Omental fat pad (tissue), 3 donors: ENCODE measurements at regions not wholly inside any gene's neighbourhood (a gene's known extent, or its start where the extent isn't known, plus 50 kb on each side); places are given as distances from the start of the nearest gene placed in this dataset.

Experiments used
- ATAC-seq: fragments of 150-250 bp; one replicate; pipeline ENCODE4 v1.9.1; 2016; ENCODE audit warnings: mild to moderate bottlenecking, moderate library complexity; ENCODE audit not compliant: low FRiP score
- DNase-seq: peaks from one replicate; pipeline ENCODE4 v3.0.0-alpha.2; 2019; ENCODE audit warnings: low spot score
- TF ChIP-seq, protein P1 (sequence below), 3 donors: fragments of 450-650 bp; IDR thresholded peaks; one replicate each; pipeline ENCODE4 v1.5.1; 2016 to 2017; ENCODE audit warnings: antibody characterized with exemption in 3 of 3, mild to moderate bottlenecking in 3 of 3, moderate library complexity in 2 of 3

GRCh38 chr18:5649439-5649838 lies 105.6 kb upstream of the EPB41L3 start:
- no peak for DNase-seq
- TF ChIP-seq, protein P1, sequence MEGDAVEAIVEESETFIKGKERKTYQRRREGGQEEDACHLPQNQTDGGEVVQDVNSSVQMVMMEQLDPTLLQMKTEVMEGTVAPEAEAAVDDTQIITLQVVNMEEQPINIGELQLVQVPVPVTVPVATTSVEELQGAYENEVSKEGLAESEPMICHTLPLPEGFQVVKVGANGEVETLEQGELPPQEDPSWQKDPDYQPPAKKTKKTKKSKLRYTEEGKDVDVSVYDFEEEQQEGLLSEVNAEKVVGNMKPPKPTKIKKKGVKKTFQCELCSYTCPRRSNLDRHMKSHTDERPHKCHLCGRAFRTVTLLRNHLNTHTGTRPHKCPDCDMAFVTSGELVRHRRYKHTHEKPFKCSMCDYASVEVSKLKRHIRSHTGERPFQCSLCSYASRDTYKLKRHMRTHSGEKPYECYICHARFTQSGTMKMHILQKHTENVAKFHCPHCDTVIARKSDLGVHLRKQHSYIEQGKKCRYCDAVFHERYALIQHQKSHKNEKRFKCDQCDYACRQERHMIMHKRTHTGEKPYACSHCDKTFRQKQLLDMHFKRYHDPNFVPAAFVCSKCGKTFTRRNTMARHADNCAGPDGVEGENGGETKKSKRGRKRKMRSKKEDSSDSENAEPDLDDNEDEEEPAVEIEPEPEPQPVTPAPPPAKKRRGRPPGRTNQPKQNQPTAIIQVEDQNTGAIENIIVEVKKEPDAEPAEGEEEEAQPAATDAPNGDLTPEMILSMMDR (IDR thresholded peaks at IDR 0.05), result no peak

DNA sequence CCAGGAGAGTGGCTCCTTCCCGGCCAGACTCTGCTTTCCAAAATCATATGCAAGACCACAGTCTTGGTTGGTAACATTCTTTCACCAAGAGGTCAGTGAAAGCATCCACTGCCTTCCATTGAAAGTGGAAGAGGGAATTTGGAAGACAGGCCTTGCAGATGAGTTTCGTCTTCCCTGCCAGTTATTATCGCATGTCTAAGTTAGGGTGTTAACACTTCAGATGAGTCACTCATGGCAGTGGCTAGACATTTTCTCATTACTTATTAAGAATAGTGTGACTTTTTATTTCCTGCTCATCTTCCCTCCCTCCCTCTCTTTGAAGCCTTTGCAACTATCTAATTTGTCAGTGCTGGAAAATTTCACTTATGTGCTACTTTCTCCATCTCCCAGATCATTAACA lies 102.9 kb upstream of the EPB41L3 start:
- DNase-seq, result no peak
- ATAC-seq, result no peak
- TF ChIP-seq, protein P1 (IDR thresholded peaks at IDR 0.05), result no peak

More at GRCh38 chr18:5649439-5649838, 105.6 kb upstream of the EPB41L3 start:
- ATAC-seq, result no peak

DNA sequence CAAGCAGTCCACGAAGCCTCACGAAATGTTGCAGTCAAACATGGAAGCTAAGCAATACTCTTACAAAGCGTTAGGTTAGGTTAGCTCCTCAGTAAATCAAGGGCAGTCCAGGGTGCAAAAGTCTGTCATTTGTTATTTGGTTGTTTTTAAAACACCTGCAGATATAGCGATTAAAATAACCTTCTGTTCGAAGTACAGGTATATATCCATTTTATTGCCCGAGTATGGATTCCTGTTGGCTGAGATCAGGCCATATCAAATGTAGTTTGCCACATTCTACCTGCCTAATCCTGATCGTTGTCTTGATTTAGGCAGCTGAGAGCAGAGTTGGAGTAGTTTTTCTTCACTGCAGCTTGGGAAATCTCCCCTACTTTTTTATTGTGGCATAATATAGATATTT lies 99.5 kb upstream of the EPB41L3 start:
- DNase-seq, result no peak
- TF ChIP-seq, protein P1 (IDR thresholded peaks at IDR 0.05), result no peak
- ATAC-seq, result no peak

GRCh38 chr18:5640939-5641338 lies 97.1 kb upstream of the EPB41L3 start:
- DNase-seq (no peak), ATAC-seq (no peak)
- TF ChIP-seq, protein P1 (IDR thresholded peaks at IDR 0.05), result no peak

GRCh38 chr18:5639131-5639530 lies 95.3 kb upstream of the EPB41L3 start:
- no peak for ATAC-seq
- DNase-seq, result no peak
- TF ChIP-seq, protein P1 (IDR thresholded peaks at IDR 0.05), result no peak

- DNase-seq, result no peak
- no peak for ATAC-seq
- TF ChIP-seq, protein P1 (IDR thresholded peaks at IDR 0.05), result no peak
Observed at GRCh38 chr18:5632041-5632440, 88.2 kb upstream of the EPB41L3 start.

DNA sequence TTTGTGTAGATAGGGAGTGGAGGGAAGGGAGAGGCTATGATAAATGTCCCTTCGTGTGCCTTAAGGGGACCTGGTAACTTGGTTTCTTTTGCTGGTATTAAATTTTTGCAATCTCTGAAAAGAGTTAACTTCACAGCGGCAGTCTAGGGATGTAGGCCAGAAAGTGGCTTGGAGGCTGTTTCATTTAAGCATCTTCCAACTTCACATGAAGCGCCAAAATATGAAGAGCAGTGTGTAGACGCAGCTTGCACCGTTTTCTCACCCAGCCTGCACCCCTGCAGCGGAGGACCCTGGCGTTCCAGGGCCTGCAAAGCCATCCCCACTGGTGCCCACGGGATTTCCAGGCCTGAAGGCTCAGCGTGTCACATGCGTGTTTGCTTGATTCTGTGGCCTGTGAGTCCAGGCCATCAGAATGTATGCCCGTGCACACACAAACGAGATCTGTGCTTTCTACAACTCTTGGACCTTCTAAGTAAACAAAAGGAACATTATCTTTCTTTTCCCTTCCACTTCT lies 87.2 kb upstream of the EPB41L3 start:
- TF ChIP-seq, protein P1 (IDR thresholded peaks at IDR 0.05), result no peak
- no peak for DNase-seq
- no peak for ATAC-seq
